Neural cell (in vitro differentiated cells): ENCODE measurements at regions not wholly inside any gene's neighbourhood (a gene's known extent, or its start where the extent isn't known, plus 50 kb on each side); places are given as distances from the start of the nearest gene placed in this dataset.

Source experiments
- CTCF ChIP-seq: fragments of 450-650 bp; IDR thresholded peaks from 2 replicates; pipeline ENCODE4 v1.5.1; 2014; ENCODE audit warnings: antibody characterized with exemption, mild to moderate bottlenecking, moderate library complexity; ENCODE audit not compliant: poor library complexity, severe bottlenecking
- EZH2 ChIP-seq: fragments of 200-600, 300-800 bp; shearing (Covaris generic), sonication (generic); IDR thresholded peaks from 2 replicates; pipeline ENCODE4 v1.6.1; 2014; ENCODE audit warnings: antibody characterized with exemption, low read length, borderline replicate concordance, mild to moderate bottlenecking; ENCODE audit not compliant: insufficient read depth, poor library complexity, severe bottlenecking
- POLR2AphosphoS5 ChIP-seq: IDR thresholded peaks from 2 replicates; pipeline ENCODE4 v1.6.1; 2012
- SMC3 ChIP-seq: fragments of 450-650 bp; conservative IDR thresholded peaks from 2 replicates; pipeline ENCODE4 v1.6.1; 2014; ENCODE audit warnings: antibody characterized with exemption, mild to moderate bottlenecking, moderate library complexity; ENCODE audit not compliant: poor library complexity

GRCh38 chr2:128594651-128594910 is 275.9 kb upstream of the HS6ST1 start:
- no peak for TF ChIP-seq CTCF
- TF ChIP-seq SMC3, result no peak
- TF ChIP-seq EZH2, result no peak
- no peak for TF ChIP-seq POLR2AphosphoS5
